Natural killer cell (primary cell): ENCODE measurements at regions not wholly inside any gene's neighbourhood (a gene's known extent, or its start where the extent isn't known, plus 50 kb on each side); places are given as distances from the start of the nearest gene placed in this dataset.

ENCODE experiments used
- ATAC-seq, 3 donors: fragments of 150-1000 bp in 2 of 3; fragments of 200-7000 bp in 1 of 3; cut with Tn5 transposase; 1 replicate in 1 of 3; 2 replicates in 2 of 3; pipeline ENCODE4 v1.10.0; 2021; ENCODE audit warnings: mild to moderate bottlenecking in 2 of 3, moderate library complexity in 2 of 3
- DNase-seq, 2 donors: peaks; one replicate each; pipeline versions ENCODE4 v3.0.0 to v3.0.0-alpha.2; 2013 to 2021; ENCODE audit warnings: mixed read lengths in 1 of 2
- H3K27ac ChIP-seq: one replicate; pipeline ENCODE4 v1.5.1; 2013; ENCODE audit warnings: mild to moderate bottlenecking, low read length
- H3K27me3 ChIP-seq: one replicate; pipeline ENCODE4 v1.6.1; 2013; ENCODE audit warnings: low read length; ENCODE audit not compliant: control insufficient read depth, insufficient read depth
- H3K36me3 ChIP-seq: one replicate; pipeline ENCODE4 v1.6.1; 2013; ENCODE audit warnings: low read length; ENCODE audit not compliant: control insufficient read depth, insufficient read depth
- H3K4me1 ChIP-seq: one replicate; pipeline ENCODE4 v1.6.1; 2013; ENCODE audit warnings: low read length; ENCODE audit not compliant: control insufficient read depth, insufficient read depth
- H3K4me3 ChIP-seq: one replicate; pipeline ENCODE4 v1.5.1; 2013; ENCODE audit warnings: low read length
- H3K9me3 ChIP-seq: one replicate; pipeline ENCODE4 v1.6.1; 2013; ENCODE audit warnings: low read length; ENCODE audit not compliant: control insufficient read depth, insufficient read depth
- H3K27ac Mint-ChIP-seq, 2 donors: one replicate each; pipeline ENCODE4 v1.8.0; 2022; ENCODE audit warnings: mild to moderate bottlenecking in 2 of 2, mixed read lengths in 2 of 2, moderate library complexity in 1 of 2
- H3K27me3 Mint-ChIP-seq, 2 donors: one replicate each; pipeline ENCODE4 v1.8.0; 2022; ENCODE audit warnings: low read depth in 2 of 2, mixed read lengths in 2 of 2
- H3K36me3 Mint-ChIP-seq: one replicate; pipeline ENCODE4 v1.8.0; 2022; ENCODE audit warnings: mixed read lengths
- H3K4me1 Mint-ChIP-seq, 2 donors: one replicate each; pipeline ENCODE4 v1.8.0; 2022; ENCODE audit warnings: mixed read lengths in 2 of 2
- H3K4me3 Mint-ChIP-seq: one replicate; pipeline ENCODE4 v1.8.0; 2022; ENCODE audit warnings: mild to moderate bottlenecking, moderate library complexity, mixed read lengths
- H3K9me3 Mint-ChIP-seq, 2 donors: one replicate each; pipeline ENCODE4 v1.8.0; 2022; ENCODE audit warnings: mixed read lengths in 2 of 2
- whole genome bisulfite sequencing: methylation state at CpG from one replicate; pipeline ENCODE4 v1.1.7; 2013; ENCODE audit warnings: missing lambda C conversion rate; ENCODE audit not compliant: insufficient coverage; 5-methylcytosine and 5-hydroxymethylcytosine counted together
- intact Hi-C: fragments of 100-400 bp; cut with micrococcal nuclease; formaldehyde crosslinking; loops from one replicate; pipeline ENCODE4 v1.14.2; 2022
- TF ChIP-seq, protein P1 (sequence below): fragments of 200-600 bp; IDR thresholded peaks from one replicate; pipeline ENCODE4 v1.8.0; 2022; ENCODE audit warnings: antibody characterized with exemption

DNA sequence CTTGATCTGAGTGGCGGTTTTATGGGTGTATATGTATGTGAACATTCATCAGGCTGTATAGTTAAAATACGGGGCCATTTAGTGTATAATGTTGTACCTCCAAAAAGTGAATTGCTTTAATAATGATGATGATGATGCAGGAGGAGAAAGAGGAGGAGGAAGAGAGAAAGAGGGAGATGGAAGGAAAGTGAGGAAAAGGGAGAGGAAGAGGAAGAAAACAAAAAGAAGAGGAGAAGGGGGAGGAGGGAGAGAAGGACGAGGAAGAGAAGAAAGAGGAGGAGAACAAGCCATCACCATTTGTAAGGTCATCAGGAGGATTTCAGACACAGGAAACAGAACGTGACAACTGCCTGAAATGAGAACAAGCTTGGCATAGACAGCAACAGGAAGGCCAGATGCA, 168.4 kb upstream of the NCKAP5 start:
- 56% methylated on average over 4 of the region's 4 CpGs for WGBS
- H3K9me3 ChIP-seq, result no peaks in the 10 kb centered on the region
- intact Hi-C loops, result no loop called here
- no peaks in the 10 kb centered on the region for H3K27me3 Mint-ChIP-seq
- no peaks in the 10 kb centered on the region for H3K4me1 ChIP-seq
- no peaks in the 10 kb centered on the region for H3K36me3 ChIP-seq
- no peak overlapping the region for H3K4me3 Mint-ChIP-seq
- no peaks in the 10 kb centered on the region for H3K27me3 ChIP-seq
- H3K27ac Mint-ChIP-seq, result no peak overlapping the region
- DNase-seq, result no peak
- no peak overlapping the region for H3K4me3 ChIP-seq
- no peak overlapping the region for H3K27ac ChIP-seq
- peaks cover 9 to 11% of the 10 kb centered on the region in 2 donors for H3K9me3 Mint-ChIP-seq
- H3K4me1 Mint-ChIP-seq, result no peaks in the 10 kb centered on the region
- TF ChIP-seq, protein P1, sequence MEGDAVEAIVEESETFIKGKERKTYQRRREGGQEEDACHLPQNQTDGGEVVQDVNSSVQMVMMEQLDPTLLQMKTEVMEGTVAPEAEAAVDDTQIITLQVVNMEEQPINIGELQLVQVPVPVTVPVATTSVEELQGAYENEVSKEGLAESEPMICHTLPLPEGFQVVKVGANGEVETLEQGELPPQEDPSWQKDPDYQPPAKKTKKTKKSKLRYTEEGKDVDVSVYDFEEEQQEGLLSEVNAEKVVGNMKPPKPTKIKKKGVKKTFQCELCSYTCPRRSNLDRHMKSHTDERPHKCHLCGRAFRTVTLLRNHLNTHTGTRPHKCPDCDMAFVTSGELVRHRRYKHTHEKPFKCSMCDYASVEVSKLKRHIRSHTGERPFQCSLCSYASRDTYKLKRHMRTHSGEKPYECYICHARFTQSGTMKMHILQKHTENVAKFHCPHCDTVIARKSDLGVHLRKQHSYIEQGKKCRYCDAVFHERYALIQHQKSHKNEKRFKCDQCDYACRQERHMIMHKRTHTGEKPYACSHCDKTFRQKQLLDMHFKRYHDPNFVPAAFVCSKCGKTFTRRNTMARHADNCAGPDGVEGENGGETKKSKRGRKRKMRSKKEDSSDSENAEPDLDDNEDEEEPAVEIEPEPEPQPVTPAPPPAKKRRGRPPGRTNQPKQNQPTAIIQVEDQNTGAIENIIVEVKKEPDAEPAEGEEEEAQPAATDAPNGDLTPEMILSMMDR, result no peak
- no peaks in the 10 kb centered on the region for H3K36me3 Mint-ChIP-seq
- no peak for ATAC-seq

DNA sequence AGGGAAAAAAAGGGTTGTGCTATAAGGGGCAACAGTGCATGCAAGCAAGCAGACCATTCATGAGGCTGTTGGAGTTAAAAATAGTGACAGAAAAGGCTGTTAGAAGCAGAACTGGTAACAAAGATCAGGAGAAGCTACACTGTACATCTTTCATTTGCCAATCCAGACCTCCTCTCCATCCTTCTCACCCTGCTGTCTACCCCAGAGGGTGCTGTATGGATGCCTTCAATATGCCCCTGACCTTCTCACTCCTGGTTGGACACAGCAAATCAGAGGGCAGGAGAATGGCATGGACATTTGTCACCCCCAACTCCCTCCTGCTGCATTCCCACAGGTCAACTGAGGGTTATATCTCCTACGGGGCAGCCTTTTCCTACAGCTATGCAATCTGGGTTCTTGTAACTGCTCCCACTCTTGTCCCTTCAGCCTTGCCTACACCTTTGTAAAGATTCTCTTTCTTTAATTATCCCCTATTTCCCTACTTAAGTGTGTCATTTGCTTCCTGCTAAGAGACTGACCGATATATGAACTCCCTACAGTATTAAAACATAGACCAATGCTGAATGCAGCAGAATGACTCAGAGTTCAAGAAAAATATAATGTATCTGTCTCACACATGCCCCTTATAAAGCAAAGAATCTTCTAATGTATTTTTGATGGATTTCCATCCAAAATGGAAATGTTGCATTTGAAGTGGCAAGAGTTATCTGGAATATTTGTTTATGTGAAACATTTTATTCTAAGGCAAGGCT, 169.2 kb upstream of the NCKAP5 start:
- Histone ChIP-seq H3K36me3 (no peaks in the 10 kb centered on the region), H3K4me3 (no peak overlapping the region), H3K9me3 (no peaks in the 10 kb centered on the region), H3K27me3 (no peaks in the 10 kb centered on the region), H3K4me1 (no peaks in the 10 kb centered on the region), H3K27ac (no peak overlapping the region)
- ATAC-seq (no peak), DNase-seq (no peak)
- TF ChIP-seq, protein P1, result no peak
- 88% methylated on average over 2 of the region's 2 CpGs for WGBS
- intact Hi-C loops, result no loop called here
- Mint-ChIP-seq H3K4me3 (no peak overlapping the region), H3K9me3 (peaks cover 9 to 11% of the 10 kb centered on the region in 2 donors), H3K27ac (no peak overlapping the region), H3K27me3 (no peaks in the 10 kb centered on the region), H3K36me3 (no peaks in the 10 kb centered on the region), H3K4me1 (no peaks in the 10 kb centered on the region)

DNA sequence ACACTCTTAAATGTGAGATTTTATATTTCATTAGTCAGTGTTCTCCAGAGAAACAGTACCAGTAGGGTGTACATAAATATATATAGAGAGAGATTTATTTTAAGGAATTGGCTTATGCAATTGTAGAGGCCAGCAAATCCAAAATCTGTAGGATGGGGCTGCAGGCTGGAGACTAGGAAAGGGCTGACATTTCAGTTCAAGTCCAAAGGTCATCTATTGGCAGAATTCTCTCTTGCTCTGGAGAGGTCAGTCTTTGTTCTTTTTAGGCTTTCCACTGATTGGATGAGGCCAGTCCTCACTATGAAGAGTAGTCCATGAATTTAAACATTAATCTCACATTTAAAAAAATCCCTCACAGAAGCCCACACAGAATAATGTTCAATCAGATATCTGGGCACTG, 170.8 kb upstream of the NCKAP5 start:
- ATAC-seq, result no peak
- Histone ChIP-seq H3K9me3 (no peaks in the 10 kb centered on the region), H3K4me3 (no peak overlapping the region), H3K36me3 (no peaks in the 10 kb centered on the region), H3K27me3 (no peaks in the 10 kb centered on the region), H3K27ac (no peak overlapping the region), H3K4me1 (no peaks in the 10 kb centered on the region)
- intact Hi-C loops, result no loop called here
- no peak overlapping the region for H3K27ac Mint-ChIP-seq
- H3K4me1 Mint-ChIP-seq, result no peaks in the 10 kb centered on the region
- H3K36me3 Mint-ChIP-seq, result no peaks in the 10 kb centered on the region
- peaks cover 10 to 14% of the 10 kb centered on the region in 2 donors for H3K9me3 Mint-ChIP-seq
- H3K27me3 Mint-ChIP-seq, result no peaks in the 10 kb centered on the region
- DNase-seq, result no peak
- TF ChIP-seq, protein P1, result no peak
- H3K4me3 Mint-ChIP-seq, result no peak overlapping the region

DNA sequence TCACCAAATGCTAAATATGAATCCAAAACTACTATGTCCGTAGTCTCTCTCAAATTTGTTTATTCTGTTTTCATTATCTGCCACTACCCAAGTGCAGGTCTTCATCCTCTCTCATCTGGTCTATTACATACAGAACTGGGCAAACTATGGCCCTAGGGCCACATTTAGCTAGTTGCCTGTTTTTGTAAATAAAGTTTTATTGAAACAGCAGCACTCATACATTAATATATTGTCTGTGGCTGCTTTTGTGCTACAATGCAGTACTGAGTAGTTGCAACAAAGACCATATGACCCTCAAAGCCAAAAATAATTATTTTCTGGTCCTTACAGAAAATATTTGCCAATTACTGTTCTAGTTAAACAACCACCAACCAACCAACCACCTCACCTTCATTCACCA, 172.2 kb upstream of the NCKAP5 start:
- H3K9me3 Mint-ChIP-seq, result peaks cover 7 to 11% of the 10 kb centered on the region in 2 donors
- no peak overlapping the region for H3K27ac ChIP-seq
- 80% methylated on average over 1 of the region's 1 CpG for WGBS
- no peaks in the 10 kb centered on the region for H3K27me3 ChIP-seq
- H3K4me3 Mint-ChIP-seq, result no peak overlapping the region
- no peaks in the 10 kb centered on the region for H3K36me3 Mint-ChIP-seq
- TF ChIP-seq, protein P1, result no peak
- intact Hi-C loops, result no loop called here
- H3K4me3 ChIP-seq, result no peak overlapping the region
- no peaks in the 10 kb centered on the region for H3K4me1 ChIP-seq
- no peaks in the 10 kb centered on the region for H3K9me3 ChIP-seq
- DNase-seq (no peak), ATAC-seq (no peak)
- H3K36me3 ChIP-seq, result no peaks in the 10 kb centered on the region
- H3K27me3 Mint-ChIP-seq, result no peaks in the 10 kb centered on the region
- H3K27ac Mint-ChIP-seq, result no peak overlapping the region
- no peaks in the 10 kb centered on the region for H3K4me1 Mint-ChIP-seq
